Calu3 (cell line): ENCODE measurements at regions not wholly inside any gene's neighbourhood (a gene's known extent, or its start where the extent isn't known, plus 50 kb on each side); places are given as distances from the start of the nearest gene placed in this dataset.

Experiments
- BruUV-seq: library from RNA; stranded (reverse); fragments of 400-500 nt; replicated peaks from 2 replicates; lab custom pipeline; 2021; lab: Mats Ljungman, UMichigan
- CTCF ChIA-PET: fragments of 300-600 bp; sonication (Branson Sonifier 250); formaldehyde crosslinking; loops from one replicate; lab custom pipeline; 2022; ENCODE audit warnings: antibody characterized with exemption; lab: Charles Lee
- DNase-seq: peaks from one replicate; pipeline ENCODE4 v3.0.0; 2022
- H3K27ac Mint-ChIP-seq: one replicate; pipeline ENCODE4 v1.8.0; 2022; ENCODE audit warnings: mixed read lengths; ENCODE audit not compliant: unreplicated experiment
- H3K27me3 Mint-ChIP-seq: one replicate; pipeline ENCODE4 v1.8.0; 2022; ENCODE audit warnings: mixed read lengths; ENCODE audit not compliant: unreplicated experiment
- H3K36me3 Mint-ChIP-seq: one replicate; pipeline ENCODE4 v1.8.0; 2022; ENCODE audit warnings: mild to moderate bottlenecking, moderate library complexity, mixed read lengths; ENCODE audit not compliant: insufficient read depth, unreplicated experiment
- H3K4me1 Mint-ChIP-seq: one replicate; pipeline ENCODE4 v1.8.0; 2022; ENCODE audit warnings: mild to moderate bottlenecking, low read depth, mixed read lengths; ENCODE audit not compliant: unreplicated experiment
- H3K4me3 Mint-ChIP-seq: one replicate; pipeline ENCODE4 v1.8.0; 2022; ENCODE audit warnings: mild to moderate bottlenecking, low read depth, moderate library complexity, mixed read lengths; ENCODE audit not compliant: unreplicated experiment
- H3K9me3 Mint-ChIP-seq: one replicate; pipeline ENCODE4 v1.8.0; 2022; ENCODE audit warnings: low read depth, mixed read lengths; ENCODE audit not compliant: unreplicated experiment
- CTCF ChIP-seq: fragments of 200-600 bp; IDR thresholded peaks from one replicate; pipeline ENCODE4 v1.8.0; 2022; ENCODE audit warnings: antibody characterized with exemption; ENCODE audit not compliant: unreplicated experiment
- intact Hi-C: fragments of 100-400 bp; cut with micrococcal nuclease; formaldehyde crosslinking; loops from one replicate; pipeline ENCODE4 v1.10.0; 2022; ENCODE audit not compliant: unreplicated experiment

- Mint-ChIP-seq H3K9me3 (no peaks in the 10 kb centered on the region), H3K27ac (no peak overlapping the region), H3K36me3 (no peaks in the 10 kb centered on the region), H3K4me3 (no peak overlapping the region), H3K4me1 (no peaks in the 10 kb centered on the region), H3K27me3 (peaks cover 9% of the 10 kb centered on the region)
- no peak for TF ChIP-seq CTCF
- intact Hi-C loops = no loop called here
- DNase-seq = no peak
- no TSS peak for BruUV-seq
- CTCF ChIA-PET = no interaction called here
Observed at GRCh38 chr9:27856054-27856453, 282.8 kb upstream of the C9orf72 start.

- Mint-ChIP-seq H3K36me3 (no peaks in the 10 kb centered on the region), H3K27me3 (peaks cover 2% of the 10 kb centered on the region), H3K27ac (no peak overlapping the region), H3K4me1 (no peaks in the 10 kb centered on the region), H3K4me3 (no peak overlapping the region), H3K9me3 (no peaks in the 10 kb centered on the region)
- BruUV-seq = no TSS peak
- intact Hi-C loops = no loop called here
- TF ChIP-seq CTCF = no peak
- CTCF ChIA-PET = no interaction called here
- no peak for DNase-seq
Observed at GRCh38 chr9:27856748-27857147, 283.5 kb upstream of the C9orf72 start.

- no peak for TF ChIP-seq CTCF
- H3K27me3 Mint-ChIP-seq = no peaks in the 10 kb centered on the region
Observed at GRCh38 chr9:27861887-27862286, 288.6 kb upstream of the C9orf72 start.

GRCh38 chr9:27864644-27865438 is 291.6 kb upstream of the C9orf72 start:
- CTCF ChIA-PET = no interaction called here
- no peaks in the 10 kb centered on the region for H3K36me3 Mint-ChIP-seq
- H3K4me3 Mint-ChIP-seq = no peak overlapping the region
- no peaks in the 10 kb centered on the region for H3K27me3 Mint-ChIP-seq
- H3K9me3 Mint-ChIP-seq = no peaks in the 10 kb centered on the region
- H3K27ac Mint-ChIP-seq = no peak overlapping the region
- peak; percentile 30 for DNase-seq
- intact Hi-C loops = no loop called here
- no TSS peak for BruUV-seq
- H3K4me1 Mint-ChIP-seq = peaks cover 10% of the 10 kb centered on the region
- no peak for TF ChIP-seq CTCF

More at GRCh38 chr9:27861887-27862286, 288.6 kb upstream of the C9orf72 start:
- no peak overlapping the region for H3K4me3 Mint-ChIP-seq
- no peak for DNase-seq
- BruUV-seq = no TSS peak
- H3K27ac Mint-ChIP-seq = no peak overlapping the region
- no peaks in the 10 kb centered on the region for H3K36me3 Mint-ChIP-seq
- intact Hi-C loops = no loop called here
- CTCF ChIA-PET = interaction anchor here (1.1 kb wide), 1 partner anchor 9 kb away, joined by 3 read pairs; no protein-coding TSS in a partner anchor
- peaks cover 10% of the 10 kb centered on the region for H3K4me1 Mint-ChIP-seq
- H3K9me3 Mint-ChIP-seq = no peaks in the 10 kb centered on the region
